Hepatocyte (in vitro differentiated cells): ENCODE measurements at regions not wholly inside any gene's neighbourhood (a gene's known extent, or its start where the extent isn't known, plus 50 kb on each side); places are given as distances from the start of the nearest gene placed in this dataset.

ENCODE experiments used
- CTCF ChIP-seq: fragments of 200-600 bp; sonication (generic); IDR thresholded peaks from 2 replicates; pipeline ENCODE4 v1.5.1; 2016; ENCODE audit warnings: antibody characterized with exemption, mild to moderate bottlenecking; ENCODE audit not compliant: poor library complexity
- EZH2phosphoT487 ChIP-seq: fragments of 200-600 bp; sonication (generic); IDR thresholded peaks from one replicate; pipeline ENCODE4 v1.6.1; 2018; ENCODE audit warnings: antibody characterized with exemption, mild to moderate bottlenecking, low read depth, moderate library complexity; ENCODE audit not compliant: unreplicated experiment, severe bottlenecking

- no peak for TF ChIP-seq CTCF
- no peak for TF ChIP-seq EZH2phosphoT487
Observed at GRCh38 chr17:5672141-5672540, 87.8 kb upstream of the NLRP1 start.
